ENCODE measurements at regions not wholly inside any gene's neighbourhood (a gene's known extent, or its start where the extent isn't known, plus 50 kb on each side); places are given as distances from the start of the nearest gene placed in this dataset.

DNA sequence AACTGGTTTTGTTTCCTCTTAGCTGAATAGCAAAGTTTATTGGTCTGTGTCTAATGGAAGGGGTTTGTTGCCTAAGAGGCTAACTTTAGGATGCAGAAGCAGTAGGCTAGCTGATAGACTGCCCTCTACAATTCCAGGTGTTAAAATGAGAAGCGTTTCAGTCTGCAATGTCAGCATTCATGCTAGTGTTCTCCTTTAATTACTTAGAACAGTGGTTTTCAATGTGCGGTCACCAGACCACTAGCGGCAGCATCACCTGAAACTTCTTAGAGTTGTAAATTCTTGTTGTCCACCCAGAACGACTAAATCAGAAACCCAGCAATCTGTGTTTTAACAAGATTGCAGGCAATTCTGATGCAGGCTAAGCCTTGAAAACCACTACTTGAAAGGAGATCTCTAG, 392.9 kb downstream of the IPMK start:
- no peak for DNase-seq (ENCODE audit: low spot score)

DNA sequence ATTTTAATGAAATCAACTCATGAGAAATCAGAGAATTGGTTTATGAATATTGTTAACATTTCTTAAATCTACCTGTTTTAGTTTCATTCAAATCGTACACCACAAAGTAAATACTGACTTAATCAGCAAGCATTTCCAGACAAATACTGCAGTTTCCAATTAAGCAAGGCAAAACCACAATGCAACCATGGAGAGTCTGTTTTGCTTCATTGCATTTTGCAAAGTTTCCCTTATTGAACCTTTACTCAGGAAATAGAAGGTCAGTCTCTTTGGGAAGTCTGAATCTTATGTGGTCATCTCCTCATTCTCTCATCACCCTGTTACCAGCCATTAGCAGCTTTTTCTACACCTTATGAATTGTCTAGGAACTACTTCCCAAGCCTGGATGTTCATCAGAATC, 400.5 kb downstream of the IPMK start:
- no peak for DNase-seq (ENCODE audit: low spot score)

DNA sequence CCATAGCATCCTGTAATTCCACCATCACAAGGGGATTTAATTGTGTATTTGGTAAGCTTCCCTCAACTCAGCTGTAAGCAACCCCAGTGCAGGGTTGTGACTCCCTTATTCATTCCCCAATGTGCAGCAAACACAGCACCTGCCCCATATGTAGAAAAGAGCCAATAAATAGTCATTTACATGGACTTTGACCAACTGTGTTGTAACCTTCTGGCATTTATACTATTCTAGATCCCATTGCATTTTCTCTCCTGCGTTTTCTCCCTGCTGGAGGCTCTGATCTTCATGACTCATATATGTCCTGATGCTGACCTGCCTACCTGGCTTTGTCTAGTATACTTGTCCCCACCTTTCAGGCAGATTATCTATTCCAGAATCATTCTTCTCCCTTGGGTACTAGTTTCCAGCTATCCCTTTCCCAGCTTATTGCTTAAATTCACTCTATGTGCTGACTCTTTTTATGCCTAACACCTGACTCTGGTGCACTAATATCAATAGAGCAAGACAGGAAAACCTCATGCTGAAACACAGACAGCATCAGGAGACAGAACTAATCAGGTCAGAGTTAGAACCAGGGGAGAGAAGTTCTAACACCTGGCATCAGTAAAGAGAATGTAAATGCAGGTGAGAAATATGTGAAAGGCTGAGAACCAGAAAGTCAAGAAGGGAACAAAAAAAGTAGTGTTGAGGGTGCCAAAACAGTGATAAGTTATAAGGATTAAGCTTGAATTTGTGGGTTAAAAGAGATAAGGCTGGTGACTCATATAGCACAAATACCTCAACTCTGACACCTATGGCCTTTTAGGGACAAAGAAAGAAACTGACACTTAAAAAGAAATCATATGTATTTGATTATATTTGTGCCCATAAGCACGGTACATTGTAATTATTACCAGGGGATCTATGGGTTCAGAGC, 402.7 kb downstream of the IPMK start:
- DNase-seq (ENCODE audit: low spot score): no peak

DNA sequence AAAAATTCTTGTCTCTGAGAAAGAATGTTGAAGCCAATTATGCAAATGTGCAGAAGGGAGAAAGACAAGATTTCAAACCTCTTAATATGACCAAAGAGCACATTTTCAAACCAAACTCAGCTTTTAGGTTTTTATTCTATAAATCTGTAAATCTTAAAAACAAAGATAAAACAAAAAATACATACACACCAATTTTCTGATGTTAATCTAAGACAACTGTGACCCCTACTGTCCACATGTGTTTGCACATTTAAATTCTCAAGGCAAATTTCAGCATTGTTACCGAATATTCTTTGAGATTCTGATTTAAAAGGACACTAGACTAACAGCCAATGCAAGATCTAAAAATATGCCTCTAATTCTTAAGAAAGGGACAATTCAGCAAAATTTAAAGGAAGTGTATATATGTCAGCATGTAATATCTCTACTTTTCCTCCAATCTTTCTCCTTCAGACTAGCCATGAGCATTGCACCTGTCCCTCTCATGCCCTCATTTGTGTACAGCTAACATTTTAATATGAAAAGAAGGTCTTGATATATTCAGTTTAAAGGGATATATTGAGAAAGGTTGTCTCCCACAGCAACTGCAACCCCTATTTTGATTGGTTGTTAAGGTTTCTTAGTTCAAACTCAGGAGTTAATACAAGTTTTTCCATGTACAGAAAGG, 417.9 kb downstream of the IPMK start:
- DNase-seq (ENCODE audit: low spot score): no peak

DNA sequence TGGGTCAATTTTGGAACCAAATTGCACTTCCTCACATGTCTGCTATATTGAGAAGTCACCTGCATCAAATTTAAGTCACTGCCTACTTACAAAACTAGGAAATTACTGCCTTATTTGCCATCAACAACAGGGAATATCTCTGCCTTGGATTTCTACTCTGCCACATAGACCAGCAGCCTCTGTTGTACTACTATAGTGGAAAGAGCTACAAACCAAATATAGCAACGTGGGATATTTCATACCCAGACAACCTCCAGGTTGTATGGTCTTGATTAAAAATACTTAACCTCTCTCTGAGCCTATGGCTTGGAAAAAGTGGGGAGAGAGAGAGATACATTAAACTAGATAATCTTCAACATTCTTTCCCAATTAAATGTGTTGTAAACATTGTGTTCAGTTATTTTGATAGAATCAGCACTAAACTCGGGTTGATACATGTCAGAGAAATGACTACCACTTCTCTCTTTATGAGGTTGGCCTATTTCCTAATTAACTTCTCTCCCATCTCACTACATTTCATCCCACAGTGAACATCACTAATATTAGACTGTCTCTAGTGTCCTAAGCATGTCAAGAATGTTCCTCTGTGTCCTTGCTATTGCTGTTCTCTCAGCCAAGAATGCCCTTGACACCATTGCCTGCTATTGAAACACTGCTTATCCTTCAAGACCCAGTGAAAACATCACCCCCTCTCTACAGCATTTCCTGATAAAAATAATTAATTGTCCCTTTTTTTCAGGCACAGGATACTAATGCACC, 421.2 kb downstream of the IPMK start:
- no peak for DNase-seq (ENCODE audit: low spot score)

DNA sequence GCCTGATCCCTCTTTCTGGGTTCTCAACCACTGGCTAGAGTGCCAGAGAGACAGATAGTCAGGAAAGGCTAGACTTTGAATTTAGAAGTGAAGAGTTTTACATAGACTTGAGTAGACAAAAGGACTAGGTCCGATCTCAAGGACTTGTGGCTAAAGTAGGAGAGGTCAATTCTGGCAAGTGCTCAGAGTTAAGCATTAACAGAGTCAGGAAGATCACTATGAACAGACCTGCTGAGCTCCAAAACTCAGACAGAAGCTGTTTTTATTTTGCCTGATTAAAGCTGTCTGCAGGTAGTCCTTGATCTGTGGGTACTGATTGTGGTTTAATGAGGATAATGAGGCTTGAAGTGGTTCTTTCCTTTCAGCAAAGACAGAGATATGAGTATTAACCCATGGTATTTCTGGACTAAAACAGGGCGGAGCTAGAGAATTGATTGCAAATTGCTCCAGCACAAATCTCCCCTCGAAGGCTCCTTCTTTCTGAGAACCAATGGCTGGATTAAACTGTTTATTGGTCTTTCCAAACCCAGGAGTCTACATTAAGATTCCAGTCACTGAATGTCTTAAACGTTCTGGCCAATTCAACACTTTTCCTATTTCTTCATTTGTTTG, 423.2 kb downstream of the IPMK start:
- DNase-seq (ENCODE audit: low spot score): no peak

DNA sequence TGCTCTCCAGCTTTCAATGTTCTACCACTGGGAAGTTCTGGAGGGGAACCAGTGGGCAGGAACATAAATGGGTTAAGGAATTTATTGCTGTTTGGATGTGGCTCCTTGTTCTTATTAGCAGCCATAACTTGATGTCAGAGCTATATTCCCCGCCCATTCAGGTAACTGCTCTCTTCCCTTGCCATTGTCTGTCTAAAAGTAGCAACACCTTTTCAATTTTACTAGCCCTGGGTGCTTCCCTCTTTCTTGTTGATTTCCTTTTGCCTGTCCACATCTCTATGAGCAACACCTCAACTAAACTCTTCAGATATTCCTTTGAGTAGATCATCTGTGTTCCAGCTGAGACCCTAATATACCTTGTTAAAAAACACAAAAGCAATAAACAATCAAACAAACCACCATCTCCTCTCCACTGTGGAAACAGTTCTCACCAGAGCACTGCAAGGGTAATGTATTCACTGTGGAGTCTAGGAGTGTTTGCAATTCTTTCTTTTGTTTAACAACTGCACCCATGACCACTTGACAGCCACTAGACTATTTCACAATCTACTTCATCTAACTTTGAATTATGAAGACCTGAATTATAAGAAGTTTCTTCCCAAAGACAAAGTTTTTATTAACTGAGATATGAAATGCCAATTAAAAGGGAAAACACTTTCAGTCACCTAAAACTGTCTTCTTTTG, 436.7 kb downstream of the IPMK start:
- DNase-seq (ENCODE audit: low spot score): no peak

DNA sequence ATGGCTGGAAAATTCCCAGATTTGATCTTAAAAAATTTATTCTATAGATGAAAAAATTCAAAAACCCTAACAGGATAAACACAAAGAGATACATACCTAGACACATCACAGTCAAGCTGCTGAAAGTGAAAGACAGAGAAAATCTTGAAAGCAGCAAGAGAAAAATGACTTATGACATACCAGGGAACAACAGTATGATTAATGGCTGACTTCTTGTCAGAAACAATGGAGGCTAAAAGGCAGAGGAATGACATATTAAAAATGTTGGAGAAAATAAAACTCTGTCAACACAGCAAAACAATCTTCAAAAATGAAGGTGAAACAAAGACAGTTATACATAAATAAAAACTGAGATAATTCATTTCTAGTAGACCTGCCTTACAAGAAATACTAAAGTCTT, 442.7 kb downstream of the IPMK start:
- no peak for DNase-seq (ENCODE audit: low spot score)

DNA sequence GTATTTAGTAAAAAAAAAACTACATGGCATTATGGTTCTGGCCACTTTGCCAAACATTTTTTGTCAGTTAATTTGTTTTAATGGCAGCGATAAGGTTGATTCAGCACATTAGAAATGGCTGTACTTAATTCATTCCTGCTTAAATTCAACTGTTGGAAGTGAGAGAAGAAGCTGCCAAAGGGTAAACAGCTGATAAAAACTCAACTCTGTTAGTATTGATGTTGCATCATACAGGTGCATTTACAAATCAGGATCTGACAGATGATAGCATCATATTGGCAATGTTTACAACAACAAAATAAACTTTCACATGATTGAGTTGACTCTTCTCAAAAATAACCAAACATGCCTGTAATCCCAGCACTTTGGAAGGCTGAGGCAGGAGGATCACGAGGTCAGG, 444.3 kb downstream of the IPMK start:
- no peak for DNase-seq (ENCODE audit: low spot score)

DNA sequence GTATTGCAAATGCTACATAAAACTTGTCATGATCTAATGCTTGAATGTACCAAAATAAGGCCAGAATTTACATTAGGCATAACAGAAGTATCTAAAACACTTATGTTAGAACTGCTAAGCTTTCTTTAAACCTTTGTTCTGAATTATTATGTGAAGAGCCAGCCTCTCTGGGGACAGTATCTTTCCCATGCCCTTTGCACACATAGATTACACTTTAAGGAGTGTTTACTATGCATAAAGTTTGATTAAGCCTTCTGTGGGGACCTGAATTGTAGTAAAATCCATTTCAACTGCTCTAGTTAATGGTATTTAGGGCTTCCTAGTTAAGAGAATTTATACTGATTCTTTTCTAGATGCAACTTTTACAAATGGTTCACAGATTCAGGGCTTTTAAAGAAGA, 444.7 kb downstream of the IPMK start:
- DNase-seq (ENCODE audit: low spot score): no peak

DNA sequence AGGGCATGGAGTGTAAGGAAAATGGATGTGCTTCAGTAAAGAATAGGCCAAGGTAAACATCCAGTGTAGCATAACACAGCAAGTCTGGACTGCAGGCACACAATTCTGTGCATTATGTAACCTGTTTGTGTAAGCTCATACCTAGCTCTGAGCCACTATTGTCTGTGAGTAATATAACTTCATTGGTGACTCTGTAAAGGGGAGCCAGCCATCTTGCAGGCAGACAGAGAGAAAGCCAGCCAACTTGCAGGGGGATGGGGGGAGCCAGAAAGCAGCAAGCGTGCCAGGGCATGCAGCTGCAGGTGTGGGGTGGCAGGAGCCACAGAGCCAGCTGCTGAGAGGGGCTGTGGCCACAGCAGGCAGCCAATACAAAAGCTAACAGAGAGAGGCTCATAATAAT, 449.2 kb downstream of the IPMK start:
- DNase-seq (ENCODE audit: low spot score): no peak

DNA sequence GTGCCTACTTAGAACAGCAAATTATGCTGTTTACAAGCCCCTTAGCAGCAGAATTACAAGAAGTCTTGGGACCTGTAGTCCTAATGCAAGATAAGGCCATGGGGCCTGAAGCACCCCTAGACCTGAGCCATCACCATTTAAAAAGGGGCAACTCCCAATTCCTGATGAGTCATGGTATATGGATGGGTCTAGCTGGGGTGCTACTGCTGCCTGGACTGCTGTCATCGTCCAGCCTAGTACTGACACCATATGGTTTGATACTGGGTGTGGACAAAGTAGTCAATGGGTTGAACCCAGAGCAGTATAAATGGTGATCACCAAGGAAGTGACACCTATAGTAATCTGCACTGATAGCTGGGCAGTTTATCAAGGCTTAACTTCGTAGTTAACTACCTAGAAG, 450.0 kb downstream of the IPMK start:
- no peak for DNase-seq (ENCODE audit: low spot score)

DNA sequence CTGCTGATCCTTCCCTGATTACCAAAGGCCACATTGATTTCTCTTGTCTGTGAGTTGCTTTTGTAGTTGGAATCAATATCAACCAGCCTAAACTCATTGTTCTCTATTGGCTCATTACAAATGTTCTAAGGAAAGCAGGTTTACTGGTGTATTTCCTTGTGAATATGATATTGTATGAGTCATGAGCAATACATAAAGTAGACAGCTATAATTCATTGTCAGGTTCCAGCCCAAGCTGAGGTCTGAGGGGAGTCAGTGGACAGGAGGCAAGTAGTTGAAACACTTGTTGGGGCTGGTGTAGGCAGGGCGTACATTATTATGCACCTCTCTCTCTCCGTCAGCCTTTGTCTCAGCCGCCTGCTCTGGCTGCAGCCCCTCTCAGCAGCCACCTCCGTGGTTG, 451.7 kb downstream of the IPMK start:
- DNase-seq (ENCODE audit: low spot score): no peak

DNA sequence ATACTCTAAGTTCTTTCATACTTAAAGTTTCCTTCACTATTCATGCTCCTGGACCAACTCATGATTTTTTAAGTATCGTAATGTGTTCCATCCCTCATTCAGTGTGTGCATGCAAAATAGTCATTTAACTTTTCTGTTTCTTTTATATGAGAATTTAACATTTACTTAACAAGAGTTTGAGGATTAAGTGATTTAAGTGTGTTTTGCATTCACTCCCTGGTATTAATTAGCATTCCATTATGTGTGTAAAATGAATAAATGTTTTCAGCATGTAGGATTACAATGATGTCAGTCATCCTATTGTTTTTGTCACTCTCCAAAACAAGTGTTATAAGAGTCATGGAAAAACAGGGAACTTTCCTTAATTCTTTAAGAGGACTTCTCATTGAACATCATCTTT, 457.7 kb downstream of the IPMK start:
- DNase-seq (ENCODE audit: low spot score): no peak

DNA sequence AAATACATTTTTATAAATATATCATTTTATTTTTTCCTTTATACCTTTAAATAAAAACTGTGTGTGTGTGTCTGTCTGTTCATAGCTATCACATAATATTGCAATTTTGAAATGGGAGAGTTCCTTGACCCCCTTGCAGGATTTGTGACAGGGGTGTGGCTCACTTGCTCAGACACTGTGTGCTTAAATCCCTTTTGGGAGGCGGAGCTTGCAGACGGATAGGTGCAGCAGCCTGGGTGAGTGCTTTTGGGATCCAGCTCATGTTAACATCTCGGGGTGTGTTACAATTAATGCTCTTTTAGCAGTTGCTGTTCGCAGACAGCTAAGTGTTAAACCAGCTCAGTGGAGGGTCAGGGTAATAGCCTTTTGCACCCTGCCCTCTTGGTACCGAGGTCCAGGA, 459.8 kb downstream of the IPMK start:
- DNase-seq (ENCODE audit: low spot score): no peak

DNA sequence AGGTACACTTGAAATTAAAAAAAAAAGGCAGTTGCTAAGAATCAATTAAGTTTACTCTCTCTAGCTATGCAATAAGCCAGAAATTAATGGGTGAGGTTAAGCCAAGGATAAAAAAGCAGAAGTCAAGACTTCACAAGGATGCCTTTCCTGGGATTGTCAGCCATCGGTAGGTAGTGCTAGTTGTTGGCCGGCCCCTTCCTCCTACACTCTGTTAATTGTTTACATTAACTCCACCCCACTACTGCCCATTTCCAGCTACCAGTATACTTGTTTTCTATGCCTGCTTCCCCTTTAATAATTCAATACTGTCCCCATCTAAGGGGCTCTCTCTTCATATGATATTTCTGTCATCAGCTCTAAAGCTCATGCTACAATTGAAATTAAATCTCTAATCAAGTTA, 461.0 kb downstream of the IPMK start:
- no peak for DNase-seq (ENCODE audit: low spot score)

DNA sequence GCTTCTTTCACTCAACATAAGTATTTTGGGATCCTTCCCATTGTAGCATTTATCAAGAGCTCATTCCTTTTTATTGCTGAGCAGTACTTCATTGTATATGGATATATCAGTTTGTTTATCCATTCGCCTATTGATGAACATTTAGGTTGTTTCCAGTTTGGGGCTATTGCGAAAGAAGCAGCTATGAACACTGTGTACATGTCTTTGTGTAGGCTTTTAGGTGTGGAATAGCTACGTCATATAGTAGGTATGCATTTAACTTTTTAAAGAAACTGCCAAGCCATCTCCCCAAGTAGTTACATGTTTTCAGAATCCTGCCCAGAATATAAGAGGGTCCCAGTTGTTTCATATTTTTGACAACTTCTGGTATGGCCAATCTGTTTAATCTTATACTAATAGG, 468.1 kb downstream of the IPMK start:
- no peak for DNase-seq (ENCODE audit: low spot score)

DNA sequence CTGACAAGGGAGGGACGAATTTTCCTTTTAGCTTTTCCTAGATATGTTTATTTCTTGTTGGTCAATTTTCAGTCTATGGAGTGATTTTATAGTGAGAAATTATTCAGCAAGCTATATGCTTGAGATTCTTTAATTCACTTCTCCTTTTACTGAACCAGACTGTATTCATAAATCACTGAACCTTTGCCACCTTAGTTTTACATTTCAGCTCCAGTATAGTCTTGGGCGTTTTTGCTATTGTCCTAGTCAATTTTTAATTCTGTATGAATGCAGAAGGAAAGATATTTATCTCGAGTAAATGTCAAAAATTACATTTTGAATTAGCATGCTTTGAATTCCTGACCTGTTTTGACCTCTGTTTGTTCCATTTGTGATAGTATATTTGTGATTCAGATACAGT, 468.9 kb downstream of the IPMK start:
- DNase-seq (ENCODE audit: low spot score): no peak

DNA sequence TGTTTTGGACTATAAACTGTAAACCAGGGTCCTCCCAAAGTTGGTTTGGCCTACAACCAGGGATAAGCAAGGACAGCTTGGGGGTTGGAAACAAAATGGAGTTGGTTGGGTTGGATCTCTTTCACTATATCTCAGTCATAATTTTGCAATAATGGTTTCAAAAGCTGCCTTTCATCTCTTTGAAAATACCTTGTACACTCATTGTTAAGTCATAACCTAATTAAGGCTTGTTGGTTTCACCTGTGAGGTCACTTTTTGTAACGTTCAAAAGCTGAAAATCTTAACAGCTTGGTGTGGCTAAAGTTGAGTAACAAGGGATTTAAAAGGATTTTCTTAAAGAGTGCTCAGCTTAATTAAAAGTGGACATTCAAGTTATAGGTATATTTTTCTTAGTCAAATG, 476.1 kb downstream of the IPMK start:
- no peak for DNase-seq (ENCODE audit: low spot score)

DNA sequence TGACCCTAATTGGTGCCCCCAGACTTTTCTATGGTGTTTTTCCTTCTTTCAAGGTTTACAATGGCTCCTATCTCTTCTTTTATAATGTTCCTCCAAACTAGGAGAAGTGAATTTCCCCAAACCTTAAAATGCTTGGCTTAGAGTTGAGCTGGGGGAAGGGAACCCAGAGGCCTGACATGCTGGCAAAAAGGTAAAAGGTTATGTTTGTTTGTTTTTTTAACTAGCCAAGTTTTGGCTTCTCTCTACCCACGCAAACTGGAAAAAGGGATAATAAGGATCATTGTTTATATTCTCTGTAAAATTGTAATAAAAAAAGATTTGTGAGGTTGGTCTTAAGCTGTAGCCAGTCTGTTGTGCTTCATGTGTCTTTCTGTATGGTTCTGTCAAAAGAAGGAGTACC, 477.0 kb downstream of the IPMK start:
- DNase-seq (ENCODE audit: low spot score): no peak

DNA sequence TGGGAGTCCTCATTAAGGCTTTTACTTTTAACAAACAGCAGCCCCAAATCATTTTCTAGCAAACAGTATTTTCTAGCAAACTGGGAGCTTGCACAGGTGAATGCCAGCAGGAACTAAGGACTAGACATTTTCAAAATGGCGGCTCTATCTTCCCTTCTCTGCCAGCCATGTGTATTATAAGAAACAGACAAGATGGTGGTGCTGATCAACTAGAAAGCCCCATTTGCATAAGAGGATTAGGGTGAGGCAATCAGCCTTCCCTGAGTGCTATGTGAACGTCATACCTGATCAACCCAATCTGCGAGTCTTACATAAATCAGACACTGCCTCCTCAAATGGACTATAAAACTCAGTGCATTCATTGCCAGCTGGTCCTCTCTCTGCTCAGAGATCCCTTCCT, 479.6 kb downstream of the IPMK start:
- DNase-seq (ENCODE audit: low spot score): no peak

Data from globus pallidus (tissue), 1 donor.